H9 (cell line): ENCODE measurements at regions not wholly inside any gene's neighbourhood (a gene's known extent, or its start where the extent isn't known, plus 50 kb on each side); places are given as distances from the start of the nearest gene placed in this dataset.

Experiments
- DNase-seq: peaks from one replicate; pipeline ENCODE4 v3.0.0-alpha.2; 2017
- H2AFZ ChIP-seq: one replicate; pipeline ENCODE4 v1.6.1; 2013; ENCODE audit warnings: mild to moderate bottlenecking, low read length, control low read depth, moderate library complexity
- H2AK5ac ChIP-seq: 2 replicates; pipeline ENCODE4 v1.6.1; 2013; ENCODE audit warnings: low read length, control low read depth, mixed read lengths; ENCODE audit not compliant: insufficient read length
- H2BK120ac ChIP-seq: one replicate; pipeline ENCODE4 v1.6.1; 2013; ENCODE audit warnings: low read depth, mild to moderate bottlenecking, low read length, control low read depth, inconsistent platforms; ENCODE audit not compliant: poor library complexity, severe bottlenecking
- H2BK12ac ChIP-seq: 2 replicates; pipeline ENCODE4 v1.6.1; 2013; ENCODE audit warnings: low read length, control low read depth, mixed read lengths, low read depth; ENCODE audit not compliant: insufficient read length
- H2BK15ac ChIP-seq: 2 replicates; pipeline ENCODE4 v1.6.1; 2013; ENCODE audit warnings: low read depth, low read length, control low read depth
- H2BK20ac ChIP-seq: one replicate; pipeline ENCODE4 v1.6.1; 2013; ENCODE audit warnings: low read depth, mild to moderate bottlenecking, low read length, control low read depth, inconsistent platforms; ENCODE audit not compliant: poor library complexity, severe bottlenecking
- H2BK5ac ChIP-seq: 2 replicates; pipeline ENCODE4 v1.6.1; 2013; ENCODE audit warnings: low read length, control low read depth, mixed read lengths; ENCODE audit not compliant: insufficient read length
- H3K14ac ChIP-seq: 2 replicates; pipeline ENCODE4 v1.6.1; 2013; ENCODE audit warnings: low read length, control low read depth; ENCODE audit not compliant: insufficient read depth
- H3K18ac ChIP-seq: 2 replicates; pipeline ENCODE4 v1.6.1; 2013; ENCODE audit warnings: low read depth, mild to moderate bottlenecking, mixed read lengths, low read length, control low read depth; ENCODE audit not compliant: insufficient read length
- H3K23ac ChIP-seq: 2 replicates; pipeline ENCODE4 v1.6.1; 2013; ENCODE audit warnings: low read length, control low read depth, mixed read lengths, low read depth; ENCODE audit not compliant: insufficient read length
- H3K23me2 ChIP-seq: 2 replicates; pipeline ENCODE4 v1.6.1; 2013; ENCODE audit warnings: low read depth, mild to moderate bottlenecking, mixed read lengths, low read length, control low read depth; ENCODE audit not compliant: insufficient read length, poor library complexity, severe bottlenecking
- H3K27ac ChIP-seq: 2 replicates; pipeline ENCODE4 v1.5.1; 2013; ENCODE audit warnings: low read length, control low read depth, mixed read lengths, low read depth; ENCODE audit not compliant: insufficient read length
- H3K27me3 ChIP-seq: 2 replicates; pipeline ENCODE4 v1.6.1; 2013; ENCODE audit warnings: low read length, control low read depth, inconsistent platforms; ENCODE audit not compliant: insufficient read depth
- H3K4ac ChIP-seq: 2 replicates; pipeline ENCODE4 v1.6.1; 2013; ENCODE audit warnings: low read depth, mild to moderate bottlenecking, control low read depth, inconsistent platforms, low read length, moderate library complexity
- H3K4me1 ChIP-seq: 2 replicates; pipeline ENCODE4 v1.6.1; 2013; ENCODE audit warnings: low read length, control low read depth, inconsistent platforms; ENCODE audit not compliant: insufficient read depth
- H3K4me2 ChIP-seq: 2 replicates; pipeline ENCODE4 v1.6.1; 2013; ENCODE audit warnings: low read length, control low read depth, mixed read lengths; ENCODE audit not compliant: insufficient read length, insufficient read depth
- H3K56ac ChIP-seq: 2 replicates; pipeline ENCODE4 v1.6.1; 2013; ENCODE audit warnings: low read depth, mild to moderate bottlenecking, mixed read lengths, low read length, control low read depth; ENCODE audit not compliant: insufficient read length
- H3K79me1 ChIP-seq: 2 replicates; pipeline ENCODE4 v1.6.1; 2013; ENCODE audit warnings: low read depth, mild to moderate bottlenecking, moderate library complexity, low read length, control low read depth, inconsistent platforms; ENCODE audit not compliant: insufficient read depth, poor library complexity, severe bottlenecking
- H3K79me2 ChIP-seq: 2 replicates; pipeline ENCODE4 v1.6.1; 2013; ENCODE audit warnings: low read length, control low read depth, inconsistent platforms; ENCODE audit not compliant: insufficient read depth
- H3K9ac ChIP-seq: 2 replicates; pipeline ENCODE4 v1.6.1; 2013; ENCODE audit warnings: low read length, control low read depth, mixed read lengths; ENCODE audit not compliant: insufficient read length; ENCODE audit errors: extremely low read depth
- H3K9me3 ChIP-seq: one replicate; pipeline ENCODE4 v1.6.1; 2013; ENCODE audit warnings: low read depth, low read length, inconsistent platforms; ENCODE audit not compliant: control insufficient read depth
- H3T11ph ChIP-seq: one replicate; pipeline ENCODE4 v1.6.1; 2013; ENCODE audit warnings: mild to moderate bottlenecking, low read length, control low read depth, inconsistent platforms
- H4K20me1 ChIP-seq: one replicate; pipeline ENCODE4 v1.6.1; 2013; ENCODE audit not compliant: control insufficient read depth, insufficient read length, insufficient read depth
- H4K5ac ChIP-seq: 2 replicates; pipeline ENCODE4 v1.6.1; 2013; ENCODE audit warnings: low read depth, mild to moderate bottlenecking, mixed read lengths, low read length, control low read depth; ENCODE audit not compliant: insufficient read length
- H4K8ac ChIP-seq: replicated peaks from 2 replicates; pipeline ENCODE4 v1.6.1; 2013; ENCODE audit warnings: low read length, control low read depth, mixed read lengths, low read depth; ENCODE audit not compliant: insufficient read length
- H4K91ac ChIP-seq: 2 replicates; pipeline ENCODE4 v1.6.1; 2013; ENCODE audit warnings: low read depth, mild to moderate bottlenecking, moderate library complexity, mixed read lengths, low read length, control low read depth; ENCODE audit not compliant: insufficient read length
- H3K27ac Mint-ChIP-seq, 3 experiments: 2 replicates in 2 of 3; 3 replicates in 1 of 3; pipeline ENCODE4 v1.8.0; 2020 to 2021; ENCODE audit warnings: mixed read lengths in 3 of 3, mild to moderate bottlenecking in 1 of 3, moderate library complexity in 1 of 3
- H3K27me3 Mint-ChIP-seq: 2 replicates; pipeline ENCODE4 v1.8.0; 2021; ENCODE audit warnings: low read depth, mild to moderate bottlenecking, moderate library complexity, mixed read lengths
- H3K36me3 Mint-ChIP-seq, 3 experiments: 2 replicates in 2 of 3; 3 replicates in 1 of 3; pipeline ENCODE4 v1.8.0; 2020 to 2021; ENCODE audit warnings: low read depth in 3 of 3, mixed read lengths in 3 of 3; ENCODE audit not compliant: insufficient read depth in 1 of 3
- H3K4me1 Mint-ChIP-seq, 2 experiments: 2 replicates each; pipeline ENCODE4 v1.8.0; 2020; ENCODE audit warnings: mixed read lengths in 2 of 2
- H3K4me3 Mint-ChIP-seq, 2 experiments: 2 replicates in 1 of 2; 3 replicates in 1 of 2; pipeline ENCODE4 v1.8.0; 2020 to 2021; ENCODE audit warnings: mild to moderate bottlenecking in 2 of 2, mixed read lengths in 2 of 2, moderate library complexity in 1 of 2
- H3K9me3 Mint-ChIP-seq, 2 experiments: 2 replicates in 1 of 2; 3 replicates in 1 of 2; pipeline ENCODE4 v1.8.0; 2020; ENCODE audit warnings: mild to moderate bottlenecking in 2 of 2, mixed read lengths in 2 of 2, moderate library complexity in 1 of 2
- WGBS: extraction: QIAGEN DNeasy Blood & Tissue Kit; methylation state at CpG from one replicate; pipeline ENCODE4 v1.1.7; 2013; ENCODE audit warnings: missing lambda C conversion rate, low lambda C conversion rate, mixed read lengths; ENCODE audit not compliant: insufficient read length; ENCODE audit errors: extremely low coverage; 5-methylcytosine and 5-hydroxymethylcytosine counted together
- TF ChIP-seq, protein P1 (sequence below): fragments of 200-600 bp; sonication (generic); conservative IDR thresholded peaks from 3 replicates; pipeline ENCODE4 v1.8.0; 2021; ENCODE audit warnings: antibody characterized with exemption, mild to moderate bottlenecking

DNA sequence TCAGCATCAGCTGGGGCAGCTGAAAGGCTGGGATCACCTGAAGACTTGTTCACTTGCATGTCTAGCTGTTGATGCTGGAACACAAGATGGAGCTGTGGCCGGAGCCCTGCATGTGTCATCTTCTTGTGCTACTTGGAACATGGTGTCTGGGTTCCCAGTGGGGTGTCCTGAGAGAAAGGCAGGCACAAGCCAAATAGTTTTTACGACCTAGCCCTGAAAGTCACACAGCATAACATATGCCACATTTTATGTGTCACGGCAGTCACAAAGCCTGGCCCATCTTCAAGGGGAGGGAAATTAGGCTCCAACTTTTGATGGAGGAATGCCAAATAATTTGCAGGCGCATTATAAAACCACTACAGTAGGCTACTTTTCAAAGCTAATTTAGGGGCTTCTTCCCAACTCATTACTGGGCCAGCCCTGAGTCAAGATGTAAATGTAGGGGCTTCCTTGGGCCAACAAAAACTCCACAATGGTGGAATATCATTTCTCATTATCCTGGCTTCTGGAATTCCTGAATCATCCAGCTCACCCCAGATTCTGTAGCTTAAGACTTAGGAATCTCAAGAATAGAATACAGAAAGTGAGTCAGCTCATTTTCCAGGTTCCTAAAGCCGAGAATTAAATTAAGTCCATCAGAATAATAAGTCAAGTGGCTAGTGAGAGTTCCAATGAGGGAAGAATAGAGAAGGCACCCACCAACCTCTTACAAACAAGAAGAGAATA, 543.0 kb downstream of the TNS1 start:
- Histone ChIP-seq H2BK20ac (no peak overlapping the region), H2BK120ac (no peak overlapping the region), H3K79me2 (no peaks in the 10 kb centered on the region), H3K14ac (no peak overlapping the region), H3K4me1 (no peaks in the 10 kb centered on the region), H2AFZ (no peak overlapping the region), H3K23ac (no peak overlapping the region), H4K8ac (no peak overlapping the region), H3K4me2 (no peak overlapping the region), H3K23me2 (no peaks in the 10 kb centered on the region), H3T11ph (no peak overlapping the region), H3K27me3 (no peaks in the 10 kb centered on the region; the same call in 1 of the 2 replicates), H3K79me1 (no peaks in the 10 kb centered on the region), H3K56ac (no peak overlapping the region), H2BK15ac (no peak overlapping the region), H4K5ac (no peak overlapping the region), H2BK12ac (no peak overlapping the region), H4K20me1 (no peaks in the 10 kb centered on the region), H3K4ac (no peak overlapping the region), H3K9me3 (no peaks in the 10 kb centered on the region), H3K27ac (no peak overlapping the region), H3K18ac (no peak overlapping the region), H2AK5ac (no peak overlapping the region), H4K91ac (no peak overlapping the region), H3K9ac (no peak overlapping the region), H2BK5ac (no peak overlapping the region)
- no peak for DNase-seq
- H3K4me3 Mint-ChIP-seq, result no peak overlapping the region
- peaks cover 2% of the 10 kb centered on the region; the same call in 1 of the 2 replicates for H3K27me3 Mint-ChIP-seq
- no peaks in the 10 kb centered on the region for H3K9me3 Mint-ChIP-seq
- TF ChIP-seq, protein P1, sequence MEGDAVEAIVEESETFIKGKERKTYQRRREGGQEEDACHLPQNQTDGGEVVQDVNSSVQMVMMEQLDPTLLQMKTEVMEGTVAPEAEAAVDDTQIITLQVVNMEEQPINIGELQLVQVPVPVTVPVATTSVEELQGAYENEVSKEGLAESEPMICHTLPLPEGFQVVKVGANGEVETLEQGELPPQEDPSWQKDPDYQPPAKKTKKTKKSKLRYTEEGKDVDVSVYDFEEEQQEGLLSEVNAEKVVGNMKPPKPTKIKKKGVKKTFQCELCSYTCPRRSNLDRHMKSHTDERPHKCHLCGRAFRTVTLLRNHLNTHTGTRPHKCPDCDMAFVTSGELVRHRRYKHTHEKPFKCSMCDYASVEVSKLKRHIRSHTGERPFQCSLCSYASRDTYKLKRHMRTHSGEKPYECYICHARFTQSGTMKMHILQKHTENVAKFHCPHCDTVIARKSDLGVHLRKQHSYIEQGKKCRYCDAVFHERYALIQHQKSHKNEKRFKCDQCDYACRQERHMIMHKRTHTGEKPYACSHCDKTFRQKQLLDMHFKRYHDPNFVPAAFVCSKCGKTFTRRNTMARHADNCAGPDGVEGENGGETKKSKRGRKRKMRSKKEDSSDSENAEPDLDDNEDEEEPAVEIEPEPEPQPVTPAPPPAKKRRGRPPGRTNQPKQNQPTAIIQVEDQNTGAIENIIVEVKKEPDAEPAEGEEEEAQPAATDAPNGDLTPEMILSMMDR, result no peak
- no CpG with 5 or more reads among the region's 5 CpGs for WGBS
- H3K36me3 Mint-ChIP-seq, result no peaks in the 10 kb centered on the region
- H3K27ac Mint-ChIP-seq, result no peak overlapping the region
- H3K4me1 Mint-ChIP-seq, result peaks cover 7 to 11% of the 10 kb centered on the region in 2 experiments
